Stimulated activated CD8-positive, alpha-beta memory T cell treated with anti-CD3 and anti-CD28 coated beads, Interleukin-4, amount 100 ng/mL, for 4 hours (primary cell): ENCODE measurements at regions not wholly inside any gene's neighbourhood (a gene's known extent, or its start where the extent isn't known, plus 50 kb on each side); places are given as distances from the start of the nearest gene placed in this dataset.

Experiments used
- DNase-seq, 2 donors: peaks; one replicate each; pipeline ENCODE4 v3.0.0-alpha.2; 2020; ENCODE audit warnings: low read depth in 2 of 2, low spot score in 1 of 2

GRCh38 chr14:51544901-51545300 lies 106.8 kb upstream of the FRMD6 start:
- no peak for DNase-seq

- no peak for DNase-seq
Observed at GRCh38 chr14:51545396-51545795, 106.3 kb upstream of the FRMD6 start.

GRCh38 chr14:51546099-51546498 lies 105.6 kb upstream of the FRMD6 start:
- DNase-seq = no peak

GRCh38 chr14:51546603-51547258 lies 105.0 kb upstream of the FRMD6 start:
- no peak for DNase-seq

GRCh38 chr14:51547260-51547659 lies 104.5 kb upstream of the FRMD6 start:
- no peak for DNase-seq

- no peak for DNase-seq
Observed at GRCh38 chr14:51547701-51548100, 104.0 kb upstream of the FRMD6 start.

GRCh38 chr14:51548187-51548586 lies 103.5 kb upstream of the FRMD6 start:
- no peak for DNase-seq

- no peak for DNase-seq
Observed at GRCh38 chr14:51550636-51551035, 101.1 kb upstream of the FRMD6 start.

- DNase-seq = no peak
Observed at GRCh38 chr14:51552275-51552674, 99.4 kb upstream of the FRMD6 start.

- no peak for DNase-seq
Observed at GRCh38 chr14:51552768-51553404, 98.8 kb upstream of the FRMD6 start.

GRCh38 chr14:51554339-51554920 lies 97.3 kb upstream of the FRMD6 start:
- no peak for DNase-seq

- no peak for DNase-seq
Observed at GRCh38 chr14:51554953-51555352, 96.8 kb upstream of the FRMD6 start.

- DNase-seq = no peak
Observed at GRCh38 chr14:51561141-51561540, 90.6 kb upstream of the FRMD6 start.

GRCh38 chr14:51562816-51563215 lies 88.9 kb upstream of the FRMD6 start:
- no peak for DNase-seq

GRCh38 chr14:51563560-51563959 lies 88.2 kb upstream of the FRMD6 start:
- no peak for DNase-seq

GRCh38 chr14:51564460-51564859 lies 87.2 kb upstream of the FRMD6 start:
- no peak for DNase-seq

- no peak for DNase-seq
Observed at GRCh38 chr14:51564986-51565604, 86.6 kb upstream of the FRMD6 start.

GRCh38 chr14:51566831-51567582 lies 84.7 kb upstream of the FRMD6 start:
- DNase-seq = no peak

- DNase-seq = no peak
Observed at GRCh38 chr14:51568366-51568765, 83.3 kb upstream of the FRMD6 start.

- no peak for DNase-seq
Observed at GRCh38 chr14:51573607-51574006, 78.1 kb upstream of the FRMD6 start.

GRCh38 chr14:51574009-51574408 lies 77.7 kb upstream of the FRMD6 start:
- DNase-seq = no peak
